Activated naive CD4-positive, alpha-beta T cell treated with anti-CD3 and anti-CD28 coated beads for 36 hours (primary cell): ENCODE measurements at regions not wholly inside any gene's neighbourhood (a gene's known extent, or its start where the extent isn't known, plus 50 kb on each side); places are given as distances from the start of the nearest gene placed in this dataset.

Experiments
- CTCF ChIA-PET: fragments of 350-600 bp; sonication (Branson Sonifier 250); formaldehyde crosslinking; loops from one replicate; lab custom pipeline; 2021; ENCODE audit warnings: antibody characterized with exemption; lab: Charles Lee
- DNase-seq: peaks from one replicate; pipeline ENCODE4 v3.0.0-alpha.2; 2020
- H3K27ac Mint-ChIP-seq: one replicate; pipeline ENCODE4 v1.8.0; 2021; ENCODE audit warnings: mild to moderate bottlenecking, mixed read lengths
- H3K27me3 Mint-ChIP-seq: one replicate; pipeline ENCODE4 v1.8.0; 2021; ENCODE audit warnings: low read depth, mixed read lengths
- H3K36me3 Mint-ChIP-seq: one replicate; pipeline ENCODE4 v1.8.0; 2021; ENCODE audit warnings: low read depth, mixed read lengths
- H3K4me1 Mint-ChIP-seq: one replicate; pipeline ENCODE4 v1.8.0; 2021; ENCODE audit warnings: low read depth, mixed read lengths
- H3K4me3 Mint-ChIP-seq: one replicate; pipeline ENCODE4 v1.8.0; 2021; ENCODE audit warnings: mild to moderate bottlenecking, moderate library complexity, mixed read lengths
- H3K9me3 Mint-ChIP-seq: one replicate; pipeline ENCODE4 v1.8.0; 2021; ENCODE audit warnings: mixed read lengths
- intact Hi-C: fragments of 100-400 bp; cut with micrococcal nuclease; formaldehyde crosslinking; loops from one replicate; pipeline ENCODE4 v1.15.1; 2023

DNA sequence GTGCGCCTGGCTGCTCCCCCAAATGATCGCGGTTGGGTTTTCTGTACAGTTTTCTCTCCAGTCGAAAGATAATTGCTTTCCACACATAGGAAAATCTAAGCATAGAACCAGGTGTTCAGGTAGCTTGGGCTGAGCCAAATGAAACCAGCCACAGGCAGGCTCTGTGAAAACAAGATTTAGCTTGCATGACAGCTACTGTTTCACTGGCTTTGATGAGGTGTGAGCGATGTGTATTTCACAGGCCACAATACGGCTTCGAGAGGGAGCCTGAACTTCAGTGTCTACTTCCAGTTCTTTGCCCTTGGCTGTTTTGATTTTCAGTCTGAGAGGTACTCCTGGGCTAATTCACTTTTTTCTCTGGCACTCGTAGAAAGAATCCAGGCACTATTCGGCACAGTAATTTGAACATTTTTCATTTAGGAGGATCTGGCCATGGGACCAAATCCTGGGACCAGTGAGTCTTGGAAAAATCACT is 110.5 kb downstream of the JCAD start:
- Mint-ChIP-seq H3K27ac (no peak overlapping the region), H3K9me3 (no peaks in the 10 kb centered on the region), H3K27me3 (no peaks in the 10 kb centered on the region), H3K4me3 (no peak overlapping the region), H3K36me3 (no peaks in the 10 kb centered on the region), H3K4me1 (peaks cover 2% of the 10 kb centered on the region)
- DNase-seq: no peak
- intact Hi-C loops: no loop called here
- CTCF ChIA-PET: no interaction called here

DNA sequence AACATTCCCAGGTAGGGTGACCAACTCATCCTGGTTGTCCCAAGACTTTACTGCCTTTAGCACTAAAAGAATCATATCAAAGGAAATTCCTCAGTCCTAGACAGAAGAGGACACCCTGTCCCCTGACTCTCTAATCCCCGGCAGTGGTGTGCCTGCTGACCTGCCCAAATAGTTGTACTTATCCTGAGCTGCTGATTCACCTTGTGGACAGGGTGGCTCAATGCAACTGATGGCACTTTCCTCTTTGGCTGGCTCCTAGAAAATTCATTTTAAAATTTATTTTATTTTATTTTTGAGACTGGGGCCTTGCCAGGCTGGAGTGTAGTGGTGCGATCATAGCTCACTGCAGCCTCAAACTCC is 111.7 kb downstream of the JCAD start:
- Mint-ChIP-seq H3K36me3 (no peaks in the 10 kb centered on the region), H3K27ac (no peak overlapping the region), H3K27me3 (peaks cover 1% of the 10 kb centered on the region), H3K9me3 (no peaks in the 10 kb centered on the region), H3K4me1 (peaks cover 2% of the 10 kb centered on the region), H3K4me3 (no peak overlapping the region)
- CTCF ChIA-PET: no interaction called here
- DNase-seq: no peak
- intact Hi-C loops: no loop called here

DNA sequence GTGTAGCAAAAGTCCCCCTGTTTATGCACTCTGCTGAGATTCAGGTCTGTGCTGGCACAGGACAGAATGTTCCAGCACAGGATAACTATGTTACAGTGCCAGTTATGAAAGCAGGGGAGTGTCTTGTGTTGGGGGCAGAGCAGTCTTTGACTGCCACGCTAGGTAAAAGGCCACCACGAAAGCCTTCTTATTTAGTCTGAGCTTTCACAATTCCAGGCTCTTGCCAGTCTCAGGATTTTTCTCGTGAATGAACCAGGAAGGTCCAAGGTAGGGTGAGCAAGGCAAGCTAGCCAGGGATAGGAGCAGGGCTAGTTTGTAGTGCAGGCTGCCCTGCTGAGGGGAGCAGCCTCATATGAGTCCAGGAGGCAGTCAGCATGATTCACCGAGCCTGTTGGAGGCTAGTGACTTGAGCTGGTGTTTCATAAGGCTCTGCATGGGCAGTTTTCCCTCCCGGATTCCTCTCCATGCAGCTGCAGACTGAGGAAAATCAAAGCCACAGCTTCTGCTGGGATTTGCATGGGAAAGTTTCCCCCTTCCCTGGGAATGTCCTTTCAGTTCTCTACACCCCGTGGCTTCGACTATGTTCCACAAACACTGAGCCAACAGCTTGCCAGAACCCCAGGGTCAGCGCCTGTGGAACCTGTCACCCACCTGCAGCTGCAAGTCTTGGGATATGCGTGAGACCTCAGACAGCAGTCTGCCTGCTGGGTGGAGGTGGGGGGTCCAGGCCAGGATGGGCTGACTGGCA is 112.3 kb downstream of the JCAD start:
- Mint-ChIP-seq H3K36me3 (no peaks in the 10 kb centered on the region), H3K4me3 (no peak overlapping the region), H3K9me3 (no peaks in the 10 kb centered on the region), H3K27ac (no peak overlapping the region), H3K4me1 (peaks cover 2% of the 10 kb centered on the region), H3K27me3 (peaks cover 1% of the 10 kb centered on the region)
- intact Hi-C loops: no loop called here
- DNase-seq: no peak
- CTCF ChIA-PET: no interaction called here

GRCh38 chr10:29946614-29946952 is 112.8 kb downstream of the JCAD start:
- H3K9me3 Mint-ChIP-seq: no peaks in the 10 kb centered on the region
- no peaks in the 10 kb centered on the region for H3K36me3 Mint-ChIP-seq
- no peak for DNase-seq
- CTCF ChIA-PET: no interaction called here
- no peak overlapping the region for H3K4me3 Mint-ChIP-seq
- peaks cover 1% of the 10 kb centered on the region for H3K27me3 Mint-ChIP-seq
- no peak overlapping the region for H3K27ac Mint-ChIP-seq
- H3K4me1 Mint-ChIP-seq: peaks cover 2% of the 10 kb centered on the region
- intact Hi-C loops: no loop called here

DNA sequence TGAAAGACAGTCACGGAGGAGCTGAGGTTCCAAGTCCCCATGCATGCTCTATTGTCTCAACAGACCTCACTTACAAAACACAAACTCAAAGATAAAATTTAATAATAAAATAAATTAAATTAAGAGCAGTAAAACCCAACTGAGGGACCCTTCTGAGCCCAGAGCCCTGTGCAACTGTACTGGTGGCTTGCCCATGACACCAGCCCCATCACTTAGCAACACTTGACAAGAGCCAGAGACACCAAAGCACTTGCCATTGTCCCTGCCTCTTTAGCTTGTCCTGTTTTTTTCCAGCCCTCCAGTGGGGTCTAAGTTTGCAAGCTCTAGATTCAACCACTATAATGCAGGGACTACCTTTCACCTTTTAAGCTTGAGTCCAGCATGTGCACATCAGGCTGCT is 117.9 kb downstream of the JCAD start:
- no peaks in the 10 kb centered on the region for H3K36me3 Mint-ChIP-seq
- DNase-seq: no peak
- intact Hi-C loops: no loop called here
- CTCF ChIA-PET: interaction anchor here (0.6 kb wide), 1 partner anchor 490 kb away, joined by 3 read pairs; no protein-coding TSS in a partner anchor
- H3K9me3 Mint-ChIP-seq: no peaks in the 10 kb centered on the region
- H3K4me1 Mint-ChIP-seq: no peaks in the 10 kb centered on the region
- H3K4me3 Mint-ChIP-seq: no peak overlapping the region
- H3K27me3 Mint-ChIP-seq: peaks cover 1% of the 10 kb centered on the region
- H3K27ac Mint-ChIP-seq: no peak overlapping the region

- H3K27me3 Mint-ChIP-seq: peaks cover 3% of the 10 kb centered on the region
- H3K9me3 Mint-ChIP-seq: no peaks in the 10 kb centered on the region
- H3K27ac Mint-ChIP-seq: no peak overlapping the region
- H3K36me3 Mint-ChIP-seq: no peaks in the 10 kb centered on the region
- CTCF ChIA-PET: no interaction called here
- no peak overlapping the region for H3K4me3 Mint-ChIP-seq
- DNase-seq: no peak
- intact Hi-C loops: no loop called here
- H3K4me1 Mint-ChIP-seq: no peaks in the 10 kb centered on the region
Observed at GRCh38 chr10:29932991-29933390, 126.4 kb downstream of the JCAD start.

GRCh38 chr10:29931833-29932232 is 127.6 kb downstream of the JCAD start:
- Mint-ChIP-seq H3K4me3 (no peak overlapping the region), H3K36me3 (no peaks in the 10 kb centered on the region), H3K27me3 (peaks cover 3% of the 10 kb centered on the region), H3K27ac (no peak overlapping the region), H3K9me3 (peaks cover 5% of the 10 kb centered on the region), H3K4me1 (no peaks in the 10 kb centered on the region)
- CTCF ChIA-PET: no interaction called here
- intact Hi-C loops: no loop called here
- DNase-seq: no peak

- no peaks in the 10 kb centered on the region for H3K4me1 Mint-ChIP-seq
- peaks cover 7% of the 10 kb centered on the region for H3K27me3 Mint-ChIP-seq
- intact Hi-C loops: no loop called here
- no peak overlapping the region for H3K27ac Mint-ChIP-seq
- no peak for DNase-seq
- peaks cover 2% of the 10 kb centered on the region for H3K36me3 Mint-ChIP-seq
- CTCF ChIA-PET: no interaction called here
- peaks cover 15% of the 10 kb centered on the region for H3K9me3 Mint-ChIP-seq
- no peak overlapping the region for H3K4me3 Mint-ChIP-seq
Observed at GRCh38 chr10:29929006-29929405, 130.4 kb downstream of the JCAD start.

DNA sequence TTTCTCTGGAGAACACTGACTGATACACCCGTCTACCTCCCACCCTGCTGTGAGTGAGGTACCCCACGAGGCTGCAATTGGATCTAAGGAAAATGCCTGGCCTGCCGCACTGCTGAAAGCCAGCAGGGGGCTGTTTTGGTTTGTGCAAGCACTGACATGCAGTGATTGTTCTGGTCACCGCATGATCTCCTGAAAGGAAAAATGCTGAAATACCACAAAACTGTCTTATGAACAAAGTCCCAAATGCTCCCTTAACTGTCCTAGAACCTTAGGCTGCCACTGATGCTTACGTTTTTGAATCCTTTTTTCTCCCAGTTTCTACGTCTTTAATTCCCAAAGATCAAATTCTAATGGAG is 132.7 kb downstream of the JCAD start:
- CTCF ChIA-PET: no interaction called here
- intact Hi-C loops: no loop called here
- Mint-ChIP-seq H3K9me3 (peaks cover 15% of the 10 kb centered on the region), H3K27me3 (peaks cover 11% of the 10 kb centered on the region), H3K4me3 (no peak overlapping the region), H3K36me3 (peaks cover 2% of the 10 kb centered on the region), H3K4me1 (no peaks in the 10 kb centered on the region), H3K27ac (no peak overlapping the region)
- no peak for DNase-seq

DNA sequence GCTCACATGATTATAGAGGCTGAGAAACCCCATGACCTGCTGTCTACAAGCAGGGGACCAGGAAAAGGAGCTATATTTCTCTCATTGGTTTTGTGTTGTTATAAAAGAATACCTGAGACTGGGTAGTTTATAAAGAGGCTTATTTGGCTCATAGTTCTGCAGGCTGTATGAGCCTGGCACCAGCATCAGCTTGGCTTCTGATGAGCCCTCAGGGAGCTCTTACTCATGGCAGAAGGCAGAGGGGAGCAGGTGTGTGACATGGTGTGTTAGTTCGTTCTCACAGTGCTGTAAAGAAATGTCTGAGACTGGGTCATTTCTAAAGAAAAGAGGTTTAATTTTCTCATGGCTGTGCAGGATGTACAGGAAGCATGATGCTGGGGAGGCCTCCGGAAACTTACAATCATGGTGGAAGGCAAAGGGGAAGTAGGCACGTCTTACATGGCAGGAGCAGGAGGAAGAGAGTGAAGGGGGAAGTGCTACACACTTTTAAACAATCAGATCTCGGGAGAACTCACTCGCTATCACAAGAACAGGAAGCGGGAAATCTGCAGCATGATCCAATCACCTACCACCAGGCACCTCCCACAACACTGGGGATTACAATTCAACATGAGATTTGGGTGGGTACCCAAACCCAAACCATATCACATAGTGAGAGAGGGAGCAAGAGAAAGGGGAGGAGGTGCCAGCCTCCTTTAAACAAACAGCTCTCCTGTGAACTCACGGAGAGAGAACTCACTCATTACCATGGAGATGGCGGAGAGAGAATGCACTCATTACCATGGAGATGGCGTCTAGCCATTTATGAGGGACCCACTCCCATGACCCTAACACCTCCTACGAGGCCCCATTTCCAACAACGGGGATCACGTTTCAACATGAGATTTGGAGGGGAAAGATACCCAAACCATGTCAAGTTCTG is 133.4 kb downstream of the JCAD start:
- no peak overlapping the region for H3K4me3 Mint-ChIP-seq
- H3K27ac Mint-ChIP-seq: no peak overlapping the region
- CTCF ChIA-PET: interaction anchor here (0.6 kb wide), 1 partner anchor 665 kb away, joined by 3 read pairs; no protein-coding TSS in a partner anchor
- H3K9me3 Mint-ChIP-seq: peaks cover 15% of the 10 kb centered on the region
- peaks cover 2% of the 10 kb centered on the region for H3K36me3 Mint-ChIP-seq
- intact Hi-C loops: no loop called here
- DNase-seq: no peak
- H3K4me1 Mint-ChIP-seq: no peaks in the 10 kb centered on the region
- H3K27me3 Mint-ChIP-seq: peaks cover 11% of the 10 kb centered on the region

GRCh38 chr10:29924436-29924835 is 134.9 kb downstream of the JCAD start:
- DNase-seq: no peak
- peaks cover 2% of the 10 kb centered on the region for H3K36me3 Mint-ChIP-seq
- CTCF ChIA-PET: no interaction called here
- intact Hi-C loops: no loop called here
- H3K9me3 Mint-ChIP-seq: peaks cover 15% of the 10 kb centered on the region
- no peak overlapping the region for H3K4me3 Mint-ChIP-seq
- no peaks in the 10 kb centered on the region for H3K4me1 Mint-ChIP-seq
- H3K27ac Mint-ChIP-seq: no peak overlapping the region
- peaks cover 19% of the 10 kb centered on the region for H3K27me3 Mint-ChIP-seq

- no peak overlapping the region for H3K27ac Mint-ChIP-seq
Observed at GRCh38 chr10:29923416-29923965, 135.9 kb downstream of the JCAD start.

More at GRCh38 chr10:29923416-29923965, 135.9 kb downstream of the JCAD start:
- peaks cover 2% of the 10 kb centered on the region for H3K36me3 Mint-ChIP-seq
- H3K9me3 Mint-ChIP-seq: peaks cover 15% of the 10 kb centered on the region
- CTCF ChIA-PET: no interaction called here
- DNase-seq: no peak
- H3K4me3 Mint-ChIP-seq: no peak overlapping the region
- intact Hi-C loops: no loop called here
- no peaks in the 10 kb centered on the region for H3K4me1 Mint-ChIP-seq
- H3K27me3 Mint-ChIP-seq: peaks cover 19% of the 10 kb centered on the region
